Fibroblast of skin of right quadriceps (primary cell): ENCODE measurements at regions not wholly inside any gene's neighbourhood (a gene's known extent, or its start where the extent isn't known, plus 50 kb on each side); places are given as distances from the start of the nearest gene placed in this dataset.
"Not testable (repeated sequence)": the region's sequence is repeated elsewhere in the genome, so short reads cannot be mapped to it uniquely, and the experiment has no call there.

ENCODE experiments used
- DNase-seq: peaks from one replicate; pipeline ENCODE4 v3.0.0-alpha.2; 2013

GRCh38 chr11:31955838-31956237 is 135.0 kb upstream of the RCN1 start:
- no peak for DNase-seq

GRCh38 chr11:31953803-31954327 is 137.0 kb upstream of the RCN1 start:
- DNase-seq, result no peak

GRCh38 chr11:31949733-31950200 is 138.6 kb upstream of the PAX6 start:
- not testable (repeated sequence) for DNase-seq

GRCh38 chr11:31947051-31947450 is 135.9 kb upstream of the PAX6 start:
- no peak for DNase-seq

- DNase-seq, result no peak
These were observed 132.1 kb upstream of the PAX6 start for GRCh38 chr11:31943056-31943780.

- peak; percentile 32 for DNase-seq
These were observed 129.4 kb upstream of the PAX6 start for GRCh38 chr11:31940371-31941037.

- DNase-seq, result no peak
These were observed 127.9 kb upstream of the PAX6 start for GRCh38 chr11:31939004-31939403.

GRCh38 chr11:31936312-31936711 is 125.2 kb upstream of the PAX6 start:
- no peak for DNase-seq

- no peak for DNase-seq
These were observed 121.8 kb upstream of the PAX6 start for GRCh38 chr11:31932879-31933278.

GRCh38 chr11:31927982-31928381 is 116.9 kb upstream of the PAX6 start:
- DNase-seq, result no peak

- no peak for DNase-seq
These were observed 115.8 kb upstream of the PAX6 start for GRCh38 chr11:31926816-31927528.

GRCh38 chr11:31926106-31926505 is 115.0 kb upstream of the PAX6 start:
- DNase-seq, result no peak

GRCh38 chr11:31922450-31922849 is 111.3 kb upstream of the PAX6 start:
- no peak for DNase-seq

- peak; percentile 60 for DNase-seq
These were observed 110.0 kb upstream of the PAX6 start for GRCh38 chr11:31921081-31921480.

GRCh38 chr11:31919175-31919574 is 108.1 kb upstream of the PAX6 start:
- no peak for DNase-seq

- no peak for DNase-seq
These were observed 104.7 kb upstream of the PAX6 start for GRCh38 chr11:31915867-31916266.

GRCh38 chr11:31913985-31914384 is 102.9 kb upstream of the PAX6 start:
- DNase-seq, result no peak

GRCh38 chr11:31912808-31913207 is 101.7 kb upstream of the PAX6 start:
- no peak for DNase-seq

- no peak for DNase-seq
These were observed 99.9 kb upstream of the PAX6 start for GRCh38 chr11:31910950-31911576.

- DNase-seq, result no peak
These were observed 92.3 kb upstream of the PAX6 start for GRCh38 chr11:31903225-31904074.

- no peak for DNase-seq
These were observed 91.6 kb upstream of the PAX6 start for GRCh38 chr11:31902706-31903105.

- DNase-seq, result peak; percentile 50
These were observed 84.8 kb upstream of the PAX6 start for GRCh38 chr11:31895926-31896325.
